MM.1S (cell line): ENCODE measurements at regions not wholly inside any gene's neighbourhood (a gene's known extent, or its start where the extent isn't known, plus 50 kb on each side); places are given as distances from the start of the nearest gene placed in this dataset.

Source experiments
- EZH2 ChIP-seq: fragments of 300-600 bp; sonication (generic); optimal IDR thresholded peaks from 2 replicates; pipeline ENCODE3; 2017; ENCODE audit warnings: low read depth, mild to moderate bottlenecking, antibody characterized with exemption, low read length, mixed read lengths
- EZH2phosphoT487 ChIP-seq: fragments of 300-600 bp; sonication (generic); IDR thresholded peaks from 2 replicates; pipeline ENCODE4 v1.6.1; 2018; ENCODE audit warnings: antibody characterized with exemption, low read length
- TF ChIP-seq, protein P1 (sequence below): fragments of 300-600 bp; sonication (generic); IDR thresholded peaks from 2 replicates; pipeline ENCODE4 v1.5.1; 2016; ENCODE audit warnings: antibody characterized with exemption, low read length, mixed read lengths

DNA sequence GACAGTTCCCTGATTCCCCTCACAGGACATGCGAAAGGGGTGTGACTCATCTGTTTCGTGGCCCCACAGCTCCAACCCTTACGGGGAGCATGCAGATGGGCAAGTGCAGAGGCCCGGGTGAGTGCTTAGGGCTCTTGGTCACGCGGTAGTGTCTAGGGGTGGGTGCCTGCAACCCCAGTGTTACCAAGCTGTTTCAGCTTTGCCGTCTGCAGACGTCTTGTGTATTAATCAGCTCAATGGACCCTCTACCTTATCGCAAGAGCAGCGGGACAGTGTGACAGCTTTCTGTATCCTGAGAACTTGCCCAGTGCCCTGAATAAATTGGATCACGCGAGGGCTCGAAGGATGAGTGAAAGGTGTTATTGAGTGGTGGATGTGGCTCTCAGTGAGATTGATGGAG lies 816.4 kb upstream of the ANO3 start:
- TF ChIP-seq, protein P1, sequence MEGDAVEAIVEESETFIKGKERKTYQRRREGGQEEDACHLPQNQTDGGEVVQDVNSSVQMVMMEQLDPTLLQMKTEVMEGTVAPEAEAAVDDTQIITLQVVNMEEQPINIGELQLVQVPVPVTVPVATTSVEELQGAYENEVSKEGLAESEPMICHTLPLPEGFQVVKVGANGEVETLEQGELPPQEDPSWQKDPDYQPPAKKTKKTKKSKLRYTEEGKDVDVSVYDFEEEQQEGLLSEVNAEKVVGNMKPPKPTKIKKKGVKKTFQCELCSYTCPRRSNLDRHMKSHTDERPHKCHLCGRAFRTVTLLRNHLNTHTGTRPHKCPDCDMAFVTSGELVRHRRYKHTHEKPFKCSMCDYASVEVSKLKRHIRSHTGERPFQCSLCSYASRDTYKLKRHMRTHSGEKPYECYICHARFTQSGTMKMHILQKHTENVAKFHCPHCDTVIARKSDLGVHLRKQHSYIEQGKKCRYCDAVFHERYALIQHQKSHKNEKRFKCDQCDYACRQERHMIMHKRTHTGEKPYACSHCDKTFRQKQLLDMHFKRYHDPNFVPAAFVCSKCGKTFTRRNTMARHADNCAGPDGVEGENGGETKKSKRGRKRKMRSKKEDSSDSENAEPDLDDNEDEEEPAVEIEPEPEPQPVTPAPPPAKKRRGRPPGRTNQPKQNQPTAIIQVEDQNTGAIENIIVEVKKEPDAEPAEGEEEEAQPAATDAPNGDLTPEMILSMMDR = no peak
- no peak for TF ChIP-seq EZH2phosphoT487
- TF ChIP-seq EZH2 = no peak
